Germinal center (tissue), 1 donor: ENCODE measurements at regions not wholly inside any gene's neighbourhood (a gene's known extent, or its start where the extent isn't known, plus 50 kb on each side); places are given as distances from the start of the nearest gene placed in this dataset.

Source experiments
- DNase-seq: peaks from one replicate; pipeline ENCODE4 v3.0.0; 2012; ENCODE audit warnings: mixed read lengths, low spot score

GRCh38 chr1:91148641-91149069 is 126.8 kb upstream of the ZNF644 start:
- no peak for DNase-seq

- DNase-seq = no peak
These were observed 120.0 kb upstream of the ZNF644 start for GRCh38 chr1:91141858-91142257.

GRCh38 chr1:91138959-91139358 is 117.1 kb upstream of the ZNF644 start:
- no peak for DNase-seq

GRCh38 chr1:91137173-91137852 is 115.5 kb upstream of the ZNF644 start:
- DNase-seq = no peak

- DNase-seq = no peak
These were observed 114.0 kb upstream of the ZNF644 start for GRCh38 chr1:91135799-91136198.

- DNase-seq = no peak
These were observed 111.4 kb upstream of the ZNF644 start for GRCh38 chr1:91133248-91133647.

- no peak for DNase-seq
These were observed 108.6 kb upstream of the ZNF644 start for GRCh38 chr1:91130256-91130985.

- no peak for DNase-seq
These were observed 107.6 kb upstream of the ZNF644 start for GRCh38 chr1:91129458-91129857.

GRCh38 chr1:91129017-91129416 is 107.2 kb upstream of the ZNF644 start:
- DNase-seq = no peak

- no peak for DNase-seq
These were observed 103.2 kb upstream of the ZNF644 start for GRCh38 chr1:91124989-91125417.

GRCh38 chr1:91124290-91124985 is 102.6 kb upstream of the ZNF644 start:
- no peak for DNase-seq

GRCh38 chr1:91123773-91124172 is 101.9 kb upstream of the ZNF644 start:
- DNase-seq = no peak

GRCh38 chr1:91123319-91123718 is 101.5 kb upstream of the ZNF644 start:
- no peak for DNase-seq

GRCh38 chr1:91122106-91122717 is 100.4 kb upstream of the ZNF644 start:
- no peak for DNase-seq

GRCh38 chr1:91121366-91121765 is 99.5 kb upstream of the ZNF644 start:
- no peak for DNase-seq

- DNase-seq = no peak
These were observed 99.1 kb upstream of the ZNF644 start for GRCh38 chr1:91120936-91121335.

- DNase-seq = no peak
These were observed 98.6 kb upstream of the ZNF644 start for GRCh38 chr1:91120421-91120820.

GRCh38 chr1:91104712-91105111 is 82.9 kb upstream of the ZNF644 start:
- DNase-seq = no peak

GRCh38 chr1:91101328-91101727 is 79.5 kb upstream of the ZNF644 start:
- DNase-seq = no peak

- no peak for DNase-seq
These were observed 78.1 kb upstream of the ZNF644 start for GRCh38 chr1:91099746-91100621.

GRCh38 chr1:91098299-91098906 is 76.6 kb upstream of the ZNF644 start:
- DNase-seq = no peak
